Astrocyte of the cerebellum (primary cell): ENCODE measurements at regions not wholly inside any gene's neighbourhood (a gene's known extent, or its start where the extent isn't known, plus 50 kb on each side); places are given as distances from the start of the nearest gene placed in this dataset.

Experiments
- DNase-seq: peaks from one replicate; pipeline ENCODE4 v3.0.0-alpha.2; 2011; ENCODE audit warnings: low read depth
- H3K4me3 ChIP-seq: 2 replicates; pipeline ENCODE4 v1.5.1; 2011; ENCODE audit warnings: mild to moderate bottlenecking, low read depth, low read length, moderate library complexity
- in situ Hi-C: cut with HindIII; loops from 2 replicates; pipeline ENCODE4 v1.10.0; 2017; ENCODE audit warnings: low sequenced_read_pairs
- TF ChIP-seq, protein P1 (sequence below): IDR thresholded peaks from 2 replicates; pipeline ENCODE4 v1.5.1; 2012; ENCODE audit warnings: low read length, low read depth, moderate library complexity, mild to moderate bottlenecking; ENCODE audit errors: missing control alignments

DNA sequence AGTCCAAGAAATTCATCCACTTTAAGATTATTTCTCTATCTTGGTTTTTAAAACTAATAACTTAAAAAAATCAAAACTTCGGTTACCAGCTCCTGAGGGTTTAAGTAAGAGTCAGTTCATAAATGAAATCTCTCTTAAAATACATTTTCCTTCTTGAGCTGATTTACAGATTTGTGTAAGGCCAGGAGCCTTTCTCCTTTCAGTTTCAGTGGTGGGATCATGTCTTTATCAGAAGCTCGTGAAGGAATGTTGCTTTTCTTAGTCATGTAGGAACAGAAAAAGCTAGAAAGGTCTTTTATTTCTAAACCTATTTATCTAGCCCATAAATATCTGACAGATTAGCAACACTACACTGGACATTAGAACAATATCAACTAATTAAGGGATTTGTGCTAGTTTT, 390.2 kb downstream of the GPATCH2 start:
- DNase-seq, result no peak
- in situ Hi-C loops, result no loop called here
- no peak overlapping the region for H3K4me3 ChIP-seq
- TF ChIP-seq, protein P1, sequence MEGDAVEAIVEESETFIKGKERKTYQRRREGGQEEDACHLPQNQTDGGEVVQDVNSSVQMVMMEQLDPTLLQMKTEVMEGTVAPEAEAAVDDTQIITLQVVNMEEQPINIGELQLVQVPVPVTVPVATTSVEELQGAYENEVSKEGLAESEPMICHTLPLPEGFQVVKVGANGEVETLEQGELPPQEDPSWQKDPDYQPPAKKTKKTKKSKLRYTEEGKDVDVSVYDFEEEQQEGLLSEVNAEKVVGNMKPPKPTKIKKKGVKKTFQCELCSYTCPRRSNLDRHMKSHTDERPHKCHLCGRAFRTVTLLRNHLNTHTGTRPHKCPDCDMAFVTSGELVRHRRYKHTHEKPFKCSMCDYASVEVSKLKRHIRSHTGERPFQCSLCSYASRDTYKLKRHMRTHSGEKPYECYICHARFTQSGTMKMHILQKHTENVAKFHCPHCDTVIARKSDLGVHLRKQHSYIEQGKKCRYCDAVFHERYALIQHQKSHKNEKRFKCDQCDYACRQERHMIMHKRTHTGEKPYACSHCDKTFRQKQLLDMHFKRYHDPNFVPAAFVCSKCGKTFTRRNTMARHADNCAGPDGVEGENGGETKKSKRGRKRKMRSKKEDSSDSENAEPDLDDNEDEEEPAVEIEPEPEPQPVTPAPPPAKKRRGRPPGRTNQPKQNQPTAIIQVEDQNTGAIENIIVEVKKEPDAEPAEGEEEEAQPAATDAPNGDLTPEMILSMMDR, result no peak

DNA sequence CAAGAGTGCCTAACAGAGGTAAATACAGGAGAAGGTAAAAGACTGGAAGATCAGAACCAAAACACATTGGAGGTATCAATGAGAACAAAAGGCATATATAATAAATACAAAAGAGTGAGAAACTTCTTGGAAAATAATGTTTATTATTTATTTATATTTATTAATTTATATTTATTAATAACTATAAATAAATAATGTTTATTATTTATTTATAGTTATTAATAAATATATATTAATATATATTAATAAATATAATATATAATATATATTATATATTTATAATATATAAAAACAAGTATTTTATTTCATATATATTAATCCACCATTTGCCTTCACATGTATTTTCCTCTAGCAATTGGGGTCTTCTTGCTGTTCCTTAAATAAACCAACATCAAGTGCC, 391.9 kb downstream of the GPATCH2 start:
- no peak for DNase-seq

GRCh38 chr1:217230412-217230811, 400.5 kb downstream of the GPATCH2 start:
- DNase-seq, result no peak
- H3K4me3 ChIP-seq, result no peak overlapping the region
- in situ Hi-C loops, result no loop called here
- TF ChIP-seq, protein P1, result no peak

More for the DNA sequence above, 391.9 kb downstream of the GPATCH2 start:
- TF ChIP-seq, protein P1, result no peak
- in situ Hi-C loops, result no loop called here
- no peak overlapping the region for H3K4me3 ChIP-seq

GRCh38 chr1:217228689-217229088, 402.2 kb downstream of the GPATCH2 start:
- H3K4me3 ChIP-seq, result no peak overlapping the region
- in situ Hi-C loops, result no loop called here
- TF ChIP-seq, protein P1, result no peak
- no peak for DNase-seq

GRCh38 chr1:217224201-217224600, 406.7 kb downstream of the GPATCH2 start:
- in situ Hi-C loops, result no loop called here
- no peak overlapping the region for H3K4me3 ChIP-seq
- DNase-seq, result no peak
- TF ChIP-seq, protein P1, result no peak

- TF ChIP-seq, protein P1, result no peak
- DNase-seq, result no peak
- in situ Hi-C loops, result no loop called here
- H3K4me3 ChIP-seq, result no peak overlapping the region
These were observed 416.3 kb downstream of the GPATCH2 start for GRCh38 chr1:217214551-217214950.

- TF ChIP-seq, protein P1, result no peak
- in situ Hi-C loops, result no loop called here
- DNase-seq, result no peak
- no peak overlapping the region for H3K4me3 ChIP-seq
These were observed 419.4 kb downstream of the GPATCH2 start for GRCh38 chr1:217211486-217211885.
